ENCODE measurements at regions not wholly inside any gene's neighbourhood (a gene's known extent, or its start where the extent isn't known, plus 50 kb on each side); places are given as distances from the start of the nearest gene placed in this dataset.

- H2AFZ ChIP-seq (ENCODE audit: control insufficient read depth, low read depth, low read length): no peak overlapping the region
- H3K4me1 ChIP-seq (ENCODE audit: control insufficient read depth, insufficient read depth, low read length): no peaks in the 10 kb centered on the region
- no peaks in the 10 kb centered on the region for H3K9me3 ChIP-seq (replicated peaks; ENCODE audit: control insufficient read depth, insufficient read depth, low read length)
- H3K36me3 ChIP-seq (ENCODE audit: control insufficient read depth in 2 of 2, insufficient read depth in 2 of 2, low read length in 1 of 2): no peaks in the 10 kb centered on the region
- no TSS peak for BruUV-seq (replicated peaks)
- no peak overlapping the region for H3K9ac ChIP-seq (ENCODE audit: control insufficient read depth, insufficient read depth, low read length)
- 0% methylated on average over 3 of the region's 3 CpGs for WGBS (ENCODE audit: insufficient coverage, insufficient replicate concordance, low lambda C conversion rate, missing lambda C conversion rate)
- TF ChIP-seq ZNF384 (IDR thresholded peaks at IDR 0.05; ENCODE audit: borderline replicate concordance, low read depth, low read length) (no peak), POLR2A (IDR thresholded peaks at IDR 0.05; ENCODE audit: low read depth, low read length) (no peak), CREM (IDR thresholded peaks at IDR 0.05; ENCODE audit: low read depth) (no peak), STAT3 (IDR thresholded peaks at IDR 0.05; ENCODE audit: low read depth, low read length) (no peak), BCL3 (IDR thresholded peaks at IDR 0.05; ENCODE audit: borderline replicate concordance, insufficient read depth, low read depth, low read length, poor library complexity, severe bottlenecking) (no peak), PAX8 (IDR thresholded peaks at IDR 0.05) (no peak), TARDBP (IDR thresholded peaks at IDR 0.05; ENCODE audit: borderline replicate concordance) (no peak), MYB (IDR thresholded peaks at IDR 0.05; ENCODE audit: borderline replicate concordance, low read depth, low read length) (no peak), E2F4 (IDR thresholded peaks at IDR 0.05; ENCODE audit: low read depth, low read length) (no peak), ZSCAN29 (IDR thresholded peaks at IDR 0.05) (no peak), NFYB (IDR thresholded peaks at IDR 0.05; ENCODE audit: insufficient read depth, low read depth, low read length) (no peak), SREBF1 (IDR thresholded peaks at IDR 0.05; ENCODE audit: low read length) (no peak), ESRRA (IDR thresholded peaks at IDR 0.05; ENCODE audit: low read length) (no peak), TCF12 (IDR thresholded peaks at IDR 0.05; ENCODE audit: low read depth, low read length) (no peak), SREBF2 (IDR thresholded peaks at IDR 0.05; ENCODE audit: low read length) (no peak), HDGF (IDR thresholded peaks at IDR 0.05) (no peak), FOXK2 (IDR thresholded peaks at IDR 0.05) (no peak)
- TF ChIP-seq, protein P1, sequence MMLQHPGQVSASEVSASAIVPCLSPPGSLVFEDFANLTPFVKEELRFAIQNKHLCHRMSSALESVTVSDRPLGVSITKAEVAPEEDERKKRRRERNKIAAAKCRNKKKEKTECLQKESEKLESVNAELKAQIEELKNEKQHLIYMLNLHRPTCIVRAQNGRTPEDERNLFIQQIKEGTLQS (IDR thresholded peaks at IDR 0.05; ENCODE audit: borderline replicate concordance, extremely low read depth, low read depth, low read length): no peak
- TF ChIP-seq, protein P2, sequence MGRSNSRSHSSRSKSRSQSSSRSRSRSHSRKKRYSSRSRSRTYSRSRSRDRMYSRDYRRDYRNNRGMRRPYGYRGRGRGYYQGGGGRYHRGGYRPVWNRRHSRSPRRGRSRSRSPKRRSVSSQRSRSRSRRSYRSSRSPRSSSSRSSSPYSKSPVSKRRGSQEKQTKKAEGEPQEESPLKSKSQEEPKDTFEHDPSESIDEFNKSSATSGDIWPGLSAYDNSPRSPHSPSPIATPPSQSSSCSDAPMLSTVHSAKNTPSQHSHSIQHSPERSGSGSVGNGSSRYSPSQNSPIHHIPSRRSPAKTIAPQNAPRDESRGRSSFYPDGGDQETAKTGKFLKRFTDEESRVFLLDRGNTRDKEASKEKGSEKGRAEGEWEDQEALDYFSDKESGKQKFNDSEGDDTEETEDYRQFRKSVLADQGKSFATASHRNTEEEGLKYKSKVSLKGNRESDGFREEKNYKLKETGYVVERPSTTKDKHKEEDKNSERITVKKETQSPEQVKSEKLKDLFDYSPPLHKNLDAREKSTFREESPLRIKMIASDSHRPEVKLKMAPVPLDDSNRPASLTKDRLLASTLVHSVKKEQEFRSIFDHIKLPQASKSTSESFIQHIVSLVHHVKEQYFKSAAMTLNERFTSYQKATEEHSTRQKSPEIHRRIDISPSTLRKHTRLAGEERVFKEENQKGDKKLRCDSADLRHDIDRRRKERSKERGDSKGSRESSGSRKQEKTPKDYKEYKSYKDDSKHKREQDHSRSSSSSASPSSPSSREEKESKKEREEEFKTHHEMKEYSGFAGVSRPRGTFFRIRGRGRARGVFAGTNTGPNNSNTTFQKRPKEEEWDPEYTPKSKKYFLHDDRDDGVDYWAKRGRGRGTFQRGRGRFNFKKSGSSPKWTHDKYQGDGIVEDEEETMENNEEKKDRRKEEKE (IDR thresholded peaks at IDR 0.05): no peak
- no peak overlapping the region for H3K4me3 ChIP-seq
- DNase-seq (ENCODE audit: low read depth, low spot score) (no peak), FAIRE-seq (no peak), ATAC-seq (no peak)
- RAD21 ChIA-PET (ENCODE audit: unreplicated experiment): no interaction called here
- H3K4me2 ChIP-seq (ENCODE audit: control insufficient read depth, insufficient read depth): no peak overlapping the region
- CTCF ChIA-PET: no interaction called here
- no peaks in the 10 kb centered on the region for H4K20me1 ChIP-seq (ENCODE audit: control insufficient read depth, insufficient read depth)
- in situ Hi-C loops (cut with MboI) (no loop called here), intact Hi-C loops (cut with micrococcal nuclease; ENCODE audit: unreplicated experiment) (no loop called here)
- POLR2A ChIA-PET: no interaction called here
- no peaks in the 10 kb centered on the region; a peak in 2 of 4 replicates for H3K27me3 ChIP-seq (replicated peaks in 1 of 2; ENCODE audit: control insufficient read depth in 2 of 2, insufficient read depth in 2 of 2, low read length in 1 of 2)
- no peaks in the 10 kb centered on the region for H3K79me2 ChIP-seq (ENCODE audit: control insufficient read depth, insufficient read depth, low read length)
- SMC1A ChIA-PET (ENCODE audit: uncharacterized antibody, unreplicated experiment): no interaction called here
- H3K27ac ChIP-seq (ENCODE audit: control insufficient read depth, insufficient read depth): no peak overlapping the region
These were observed 110.8 kb upstream of the TMEM45B start for GRCh38 chr11:129704831-129705230.
